H1 (cell line): ENCODE measurements at regions not wholly inside any gene's neighbourhood (a gene's known extent, or its start where the extent isn't known, plus 50 kb on each side); places are given as distances from the start of the nearest gene placed in this dataset.

Source experiments
- BCL11A ChIP-seq, 2 experiments: IDR thresholded peaks; one replicate each; pipeline ENCODE4 v1.6.1; 2011; ENCODE audit warnings: low read depth in 2 of 2, low read length in 2 of 2, mild to moderate bottlenecking in 2 of 2
- CBX8 ChIP-seq: fragments of 300-800, 300-1000 bp; sonication (generic); IDR thresholded peaks from 2 replicates; pipeline ENCODE4 v1.7.1; 2016; ENCODE audit warnings: low read depth, low read length, borderline replicate concordance
- CHD7 ChIP-seq: fragments of 300-600 bp; sonication (generic); IDR thresholded peaks from 2 replicates; pipeline ENCODE4 v1.7.1; 2012; ENCODE audit warnings: low read length, moderate library complexity, mild to moderate bottlenecking, inconsistent platforms; ENCODE audit not compliant: insufficient replicate concordance
- EZH2 ChIP-seq: fragments of 200-600 bp; sonication (generic); IDR thresholded peaks from 2 replicates; pipeline ENCODE4 v1.7.1; 2012; ENCODE audit warnings: low read depth, mild to moderate bottlenecking, moderate library complexity, low read length, inconsistent platforms; ENCODE audit not compliant: severe bottlenecking
- KDM1A ChIP-seq: fragments of 200-600, 300-600 bp; sonication (generic); IDR thresholded peaks from 2 replicates; pipeline ENCODE4 v1.7.1; 2016; ENCODE audit warnings: mild to moderate bottlenecking, low read length, borderline replicate concordance
- KDM5A ChIP-seq: fragments of 200-600 bp; IDR thresholded peaks from 2 replicates; pipeline ENCODE4 v1.7.1; 2012; ENCODE audit warnings: mild to moderate bottlenecking, low read length, inconsistent platforms, mixed read lengths
- POU5F1 ChIP-seq: IDR thresholded peaks from 2 replicates; pipeline ENCODE4 v1.6.1; 2011; ENCODE audit warnings: low read depth, mild to moderate bottlenecking, low read length, moderate library complexity
- SUZ12 ChIP-seq: fragments of 200-600 bp; sonication (generic); IDR thresholded peaks from 2 replicates; pipeline ENCODE4 v1.6.1; 2012; ENCODE audit warnings: mild to moderate bottlenecking, inconsistent platforms, low read length, moderate library complexity, mixed read lengths
- TAF1 ChIP-seq: IDR thresholded peaks from 2 replicates; pipeline ENCODE4 v1.6.1; 2011; ENCODE audit warnings: mild to moderate bottlenecking, low read depth, low read length
- TBP ChIP-seq: IDR thresholded peaks from 2 replicates; pipeline ENCODE4 v1.6.1; 2011; ENCODE audit warnings: low read depth, low read length, improper control_type of control experiment
- TEAD4 ChIP-seq: IDR thresholded peaks from 2 replicates; pipeline ENCODE4 v1.6.1; 2012; ENCODE audit warnings: low read depth, low read length, inconsistent platforms, mixed read lengths

DNA sequence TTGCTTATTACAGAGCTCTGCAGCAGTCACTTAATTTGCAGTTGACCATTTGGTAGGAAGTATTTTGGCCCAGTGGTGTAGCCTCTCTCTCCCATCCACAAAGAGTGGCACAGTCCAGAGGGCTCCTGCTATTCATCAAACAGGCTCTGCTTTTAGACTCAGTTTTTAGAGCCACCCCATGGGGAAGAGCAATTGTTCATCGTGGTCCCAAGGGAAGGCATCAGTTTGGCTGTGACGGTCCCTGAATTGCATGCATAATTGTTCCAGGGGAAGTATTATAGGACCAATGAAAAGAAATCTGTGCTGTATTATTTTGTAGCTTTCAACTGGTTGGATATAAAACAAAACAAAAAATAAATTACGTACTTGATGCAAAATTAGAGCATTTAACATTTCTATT lies 799.0 kb downstream of the DACH1 start (continued):
- TF ChIP-seq CHD7, result no peak
- no peak for TF ChIP-seq BCL11A (IDR thresholded peaks at IDR 0.05; ENCODE audit: low read depth in 2 of 2, low read length in 2 of 2)
- no peak for TF ChIP-seq KDM1A
- no peak for TF ChIP-seq TBP
- no peak for TF ChIP-seq EZH2
- TF ChIP-seq CBX8, result no peak
- TF ChIP-seq TEAD4, result no peak
- TF ChIP-seq POU5F1, result no peak
- TF ChIP-seq KDM5A, result no peak
- no peak for TF ChIP-seq TAF1
- TF ChIP-seq SUZ12, result no peak
